NCI-H748 (cell line): ENCODE measurements at regions not wholly inside any gene's neighbourhood (a gene's known extent, or its start where the extent isn't known, plus 50 kb on each side); places are given as distances from the start of the nearest gene placed in this dataset.

Experiments
- DNase-seq: peaks from one replicate; lab custom pipeline; 2025; ENCODE audit not compliant: unreplicated experiment; lab: John Stamatoyannopoulos, UW

- DNase-seq, result no peak
Observed at GRCh38 chr7:69545175-69545574, 53.1 kb upstream of the AUTS2 start.
